Neural cell (in vitro differentiated cells): ENCODE measurements at regions not wholly inside any gene's neighbourhood (a gene's known extent, or its start where the extent isn't known, plus 50 kb on each side); places are given as distances from the start of the nearest gene placed in this dataset.
"Not testable (repeated sequence)": the region's sequence is repeated elsewhere in the genome, so short reads cannot be mapped to it uniquely, and the experiment has no call there.

ENCODE experiments used
- H2AFZ ChIP-seq: fragments of 200-600, 300-800 bp; sonication (generic), shearing (Covaris generic); 2 replicates; pipeline ENCODE4 v1.6.0; 2014; ENCODE audit warnings: low read depth, mild to moderate bottlenecking, antibody characterized with exemption, low read length, moderate library complexity
- H3F3A ChIP-seq: fragments of 200-600 bp; shearing (Covaris generic); 2 replicates; pipeline ENCODE4 v1.6.1; 2016; ENCODE audit warnings: mild to moderate bottlenecking, moderate library complexity, mixed read lengths, antibody characterized with exemption, low read length; ENCODE audit not compliant: insufficient read depth, poor library complexity, severe bottlenecking
- H3K27ac ChIP-seq: fragments of 200-600, 300-800 bp; sonication (generic), shearing (Covaris generic); 2 replicates; pipeline ENCODE4 v1.5.1; 2014; ENCODE audit warnings: mild to moderate bottlenecking, low read length, moderate library complexity
- H3K27me3 ChIP-seq: fragments of 300-800, 200-600 bp; sonication (generic), shearing (Covaris generic); 2 replicates; pipeline ENCODE4 v1.6.0; 2014; ENCODE audit warnings: mild to moderate bottlenecking, low read depth, low read length, moderate library complexity; ENCODE audit not compliant: insufficient read depth
- H3K36me3 ChIP-seq: fragments of 300-800, 200-600 bp; sonication (generic), shearing (Covaris generic); 2 replicates; pipeline ENCODE4 v1.5.1; 2014; ENCODE audit warnings: mild to moderate bottlenecking, antibody characterized with exemption, low read length, moderate library complexity; ENCODE audit not compliant: insufficient read depth
- H3K4me2 ChIP-seq: fragments of 300-800, 200-600 bp; sonication (generic), shearing (Covaris generic); 2 replicates; pipeline ENCODE4 v1.6.0; 2014; ENCODE audit warnings: mild to moderate bottlenecking, low read length
- H3K4me3 ChIP-seq: fragments of 300-800, 200-600 bp; sonication (generic), shearing (Covaris generic); 2 replicates; pipeline ENCODE4 v1.5.1; 2014; ENCODE audit warnings: mild to moderate bottlenecking, low read length, moderate library complexity
- H3K79me2 ChIP-seq: fragments of 200-600 bp; shearing (Covaris generic); replicated peaks from 2 replicates; pipeline ENCODE4 v1.6.0; 2014; ENCODE audit warnings: mild to moderate bottlenecking, low read length, moderate library complexity; ENCODE audit not compliant: insufficient read depth
- H3K9ac ChIP-seq: fragments of 300-800, 200-600 bp; sonication (generic), shearing (Covaris generic); 2 replicates; pipeline ENCODE4 v1.6.1; 2016; ENCODE audit warnings: mild to moderate bottlenecking, low read length, mixed read lengths
- H3K9me2 ChIP-seq: fragments of 200-600 bp; shearing (Covaris generic); 2 replicates; pipeline ENCODE4 v1.6.1; 2016; ENCODE audit warnings: mild to moderate bottlenecking, low read length, mixed read lengths; ENCODE audit not compliant: insufficient read depth
- H3K9me3 ChIP-seq: fragments of 200-600, 300-800 bp; sonication (generic), shearing (Covaris generic); 2 replicates; pipeline ENCODE4 v1.6.1; 2016; ENCODE audit warnings: mild to moderate bottlenecking, mixed run types, low read length, moderate library complexity, mixed read lengths
- H4K20me1 ChIP-seq: fragments of 200-600 bp; shearing (Covaris generic); 2 replicates; pipeline ENCODE4 v1.6.1; 2016; ENCODE audit warnings: mild to moderate bottlenecking, mixed run types; ENCODE audit not compliant: insufficient read depth
- EP300 ChIP-seq: fragments of 450-650 bp; conservative IDR thresholded peaks from 2 replicates; pipeline ENCODE4 v1.6.1; 2014; ENCODE audit warnings: antibody characterized with exemption, mild to moderate bottlenecking, moderate library complexity; ENCODE audit not compliant: poor library complexity, severe bottlenecking
- EZH2 ChIP-seq: fragments of 200-600, 300-800 bp; shearing (Covaris generic), sonication (generic); IDR thresholded peaks from 2 replicates; pipeline ENCODE4 v1.6.1; 2014; ENCODE audit warnings: antibody characterized with exemption, low read length, borderline replicate concordance, mild to moderate bottlenecking; ENCODE audit not compliant: insufficient read depth, poor library complexity, severe bottlenecking
- MXI1 ChIP-seq: fragments of 450-650 bp; conservative IDR thresholded peaks from 2 replicates; pipeline ENCODE4 v1.6.1; 2014; ENCODE audit warnings: antibody characterized with exemption, mild to moderate bottlenecking; ENCODE audit not compliant: poor library complexity, severe bottlenecking
- POLR2AphosphoS5 ChIP-seq: IDR thresholded peaks from 2 replicates; pipeline ENCODE4 v1.6.1; 2012
- RAD21 ChIP-seq: fragments of 450-650 bp; conservative IDR thresholded peaks from 2 replicates; pipeline ENCODE4 v1.6.1; 2014; ENCODE audit warnings: antibody characterized with exemption, mild to moderate bottlenecking, moderate library complexity
- SMC3 ChIP-seq: fragments of 450-650 bp; conservative IDR thresholded peaks from 2 replicates; pipeline ENCODE4 v1.6.1; 2014; ENCODE audit warnings: antibody characterized with exemption, mild to moderate bottlenecking, moderate library complexity; ENCODE audit not compliant: poor library complexity
- TAF1 ChIP-seq: IDR thresholded peaks from 2 replicates; pipeline ENCODE4 v1.6.1; 2012; ENCODE audit warnings: low read depth
- TF ChIP-seq, protein P1 (sequence below): IDR thresholded peaks from 2 replicates; pipeline ENCODE4 v1.6.1; 2012; ENCODE audit warnings: borderline replicate concordance
- TF ChIP-seq, protein P2 (sequence below): fragments of 450-650 bp; IDR thresholded peaks from 2 replicates; pipeline ENCODE4 v1.5.1; 2014; ENCODE audit warnings: antibody characterized with exemption, mild to moderate bottlenecking, moderate library complexity; ENCODE audit not compliant: poor library complexity, severe bottlenecking

- Histone ChIP-seq H3K27me3 (no peaks in the 10 kb centered on the region), H3K9me2 (no peaks in the 10 kb centered on the region), H3K27ac (no peak overlapping the region), H2AFZ (no peak overlapping the region), H3F3A (no peaks in the 10 kb centered on the region), H3K9ac (no peak overlapping the region), H3K4me2 (no peak overlapping the region), H3K4me3 (no peak overlapping the region), H3K9me3 (no peaks in the 10 kb centered on the region), H4K20me1 (no peaks in the 10 kb centered on the region), H3K79me2 (no peaks in the 10 kb centered on the region), H3K36me3 (no peaks in the 10 kb centered on the region)
- no peak for TF ChIP-seq SMC3
- no peak for TF ChIP-seq MXI1
- TF ChIP-seq, protein P1, sequence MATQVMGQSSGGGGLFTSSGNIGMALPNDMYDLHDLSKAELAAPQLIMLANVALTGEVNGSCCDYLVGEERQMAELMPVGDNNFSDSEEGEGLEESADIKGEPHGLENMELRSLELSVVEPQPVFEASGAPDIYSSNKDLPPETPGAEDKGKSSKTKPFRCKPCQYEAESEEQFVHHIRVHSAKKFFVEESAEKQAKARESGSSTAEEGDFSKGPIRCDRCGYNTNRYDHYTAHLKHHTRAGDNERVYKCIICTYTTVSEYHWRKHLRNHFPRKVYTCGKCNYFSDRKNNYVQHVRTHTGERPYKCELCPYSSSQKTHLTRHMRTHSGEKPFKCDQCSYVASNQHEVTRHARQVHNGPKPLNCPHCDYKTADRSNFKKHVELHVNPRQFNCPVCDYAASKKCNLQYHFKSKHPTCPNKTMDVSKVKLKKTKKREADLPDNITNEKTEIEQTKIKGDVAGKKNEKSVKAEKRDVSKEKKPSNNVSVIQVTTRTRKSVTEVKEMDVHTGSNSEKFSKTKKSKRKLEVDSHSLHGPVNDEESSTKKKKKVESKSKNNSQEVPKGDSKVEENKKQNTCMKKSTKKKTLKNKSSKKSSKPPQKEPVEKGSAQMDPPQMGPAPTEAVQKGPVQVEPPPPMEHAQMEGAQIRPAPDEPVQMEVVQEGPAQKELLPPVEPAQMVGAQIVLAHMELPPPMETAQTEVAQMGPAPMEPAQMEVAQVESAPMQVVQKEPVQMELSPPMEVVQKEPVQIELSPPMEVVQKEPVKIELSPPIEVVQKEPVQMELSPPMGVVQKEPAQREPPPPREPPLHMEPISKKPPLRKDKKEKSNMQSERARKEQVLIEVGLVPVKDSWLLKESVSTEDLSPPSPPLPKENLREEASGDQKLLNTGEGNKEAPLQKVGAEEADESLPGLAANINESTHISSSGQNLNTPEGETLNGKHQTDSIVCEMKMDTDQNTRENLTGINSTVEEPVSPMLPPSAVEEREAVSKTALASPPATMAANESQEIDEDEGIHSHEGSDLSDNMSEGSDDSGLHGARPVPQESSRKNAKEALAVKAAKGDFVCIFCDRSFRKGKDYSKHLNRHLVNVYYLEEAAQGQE: no peak
- TF ChIP-seq EP300: no peak
- TF ChIP-seq EZH2: no peak
- no peak for TF ChIP-seq TAF1
- TF ChIP-seq RAD21: no peak
- TF ChIP-seq POLR2AphosphoS5: no peak
- TF ChIP-seq, protein P2, sequence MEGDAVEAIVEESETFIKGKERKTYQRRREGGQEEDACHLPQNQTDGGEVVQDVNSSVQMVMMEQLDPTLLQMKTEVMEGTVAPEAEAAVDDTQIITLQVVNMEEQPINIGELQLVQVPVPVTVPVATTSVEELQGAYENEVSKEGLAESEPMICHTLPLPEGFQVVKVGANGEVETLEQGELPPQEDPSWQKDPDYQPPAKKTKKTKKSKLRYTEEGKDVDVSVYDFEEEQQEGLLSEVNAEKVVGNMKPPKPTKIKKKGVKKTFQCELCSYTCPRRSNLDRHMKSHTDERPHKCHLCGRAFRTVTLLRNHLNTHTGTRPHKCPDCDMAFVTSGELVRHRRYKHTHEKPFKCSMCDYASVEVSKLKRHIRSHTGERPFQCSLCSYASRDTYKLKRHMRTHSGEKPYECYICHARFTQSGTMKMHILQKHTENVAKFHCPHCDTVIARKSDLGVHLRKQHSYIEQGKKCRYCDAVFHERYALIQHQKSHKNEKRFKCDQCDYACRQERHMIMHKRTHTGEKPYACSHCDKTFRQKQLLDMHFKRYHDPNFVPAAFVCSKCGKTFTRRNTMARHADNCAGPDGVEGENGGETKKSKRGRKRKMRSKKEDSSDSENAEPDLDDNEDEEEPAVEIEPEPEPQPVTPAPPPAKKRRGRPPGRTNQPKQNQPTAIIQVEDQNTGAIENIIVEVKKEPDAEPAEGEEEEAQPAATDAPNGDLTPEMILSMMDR: no peak
These were observed 1250.2 kb upstream of the CNTN5 start for GRCh38 chr11:97770570-97770969.

- Histone ChIP-seq H3K9ac (no peak overlapping the region), H3K27ac (no peak overlapping the region), H3K79me2 (no peaks in the 10 kb centered on the region), H3K27me3 (no peaks in the 10 kb centered on the region), H3K4me2 (no peak overlapping the region), H3K4me3 (no peak overlapping the region), H3K9me3 (no peaks in the 10 kb centered on the region), H3K36me3 (no peaks in the 10 kb centered on the region), H4K20me1 (no peaks in the 10 kb centered on the region), H3K9me2 (no peaks in the 10 kb centered on the region), H2AFZ (no peak overlapping the region), H3F3A (no peaks in the 10 kb centered on the region)
- TF ChIP-seq MXI1 (no peak), EZH2 (no peak), RAD21 (no peak), SMC3 (no peak), EP300 (no peak), TAF1 (no peak), POLR2AphosphoS5 (no peak)
- TF ChIP-seq, protein P2: no peak
- TF ChIP-seq, protein P1: no peak
These were observed 1248.0 kb upstream of the CNTN5 start for GRCh38 chr11:97772705-97773104.

DNA sequence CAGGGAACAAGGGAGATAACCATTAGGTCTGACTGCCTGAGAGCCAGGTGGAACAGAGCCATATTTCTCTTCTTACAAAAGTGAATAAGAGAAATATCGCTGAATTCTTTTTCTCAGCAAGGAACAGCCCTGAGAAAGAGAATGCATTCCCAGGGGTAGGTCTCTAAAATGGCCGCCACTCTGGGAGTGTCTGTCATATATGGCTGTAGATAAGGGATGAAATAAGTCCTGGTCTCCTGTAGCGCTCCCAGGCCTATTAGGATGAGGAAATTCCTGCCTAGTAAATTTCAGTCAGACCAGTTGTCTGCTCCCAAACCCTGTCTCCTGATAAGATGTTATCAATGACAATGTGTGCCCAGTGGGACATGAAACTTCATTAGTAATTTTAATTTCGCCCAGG lies 1236.4 kb upstream of the CNTN5 start:
- H3K9me3 ChIP-seq, H3K4me2 ChIP-seq, H3K9ac ChIP-seq, H3F3A ChIP-seq, H2AFZ ChIP-seq, H3K36me3 ChIP-seq, H3K4me3 ChIP-seq, H4K20me1 ChIP-seq, H3K79me2 ChIP-seq, H3K27me3 ChIP-seq, H3K27ac ChIP-seq, H3K9me2 ChIP-seq: not testable (repeated sequence)
